ENCODE measurements at regions not wholly inside any gene's neighbourhood (a gene's known extent, or its start where the extent isn't known, plus 50 kb on each side); places are given as distances from the start of the nearest gene placed in this dataset.

DNA sequence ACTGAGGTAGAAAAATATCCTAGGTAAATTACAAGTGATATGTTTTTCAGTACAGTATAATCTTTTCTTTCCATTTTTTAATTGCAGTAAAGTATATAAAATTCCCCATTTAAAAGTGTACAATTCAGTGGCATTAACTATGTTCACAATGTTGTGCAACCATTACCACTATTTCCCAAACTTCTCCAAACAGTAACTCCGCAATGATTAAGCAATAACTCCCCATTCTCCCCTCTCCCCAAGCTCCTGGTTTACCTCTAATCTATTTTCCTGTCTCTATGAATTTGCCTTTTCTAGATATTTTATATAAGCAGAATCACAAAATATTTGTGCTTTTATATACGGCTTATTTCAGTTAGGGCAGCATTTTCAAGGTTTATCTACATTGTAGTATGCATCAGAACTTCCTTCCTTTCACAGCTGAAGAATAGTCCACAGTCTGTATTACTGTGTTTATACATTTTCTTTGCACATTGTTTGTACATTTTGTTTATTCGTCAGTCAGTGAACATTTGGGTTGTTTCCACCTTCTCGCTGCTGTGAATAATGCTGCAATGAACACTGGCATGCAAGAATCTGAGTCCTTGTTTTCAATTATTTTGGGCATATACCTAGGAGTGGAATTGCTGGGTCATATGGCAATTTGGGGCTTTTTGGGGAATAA lies 110.7 kb downstream of the RPL27A start:
- H3K9me3 ChIP-seq: no peaks in the 10 kb centered on the region
- H3K27me3 ChIP-seq: no peaks in the 10 kb centered on the region
- H3K4me3 ChIP-seq (ENCODE audit: low read depth in 1 of 2, low read length in 1 of 2): no peak overlapping the region
- peaks cover 34 to 39% of the 10 kb centered on the region in 2 experiments for H3K4me1 ChIP-seq (ENCODE audit: control insufficient read depth in 1 of 2, insufficient read depth in 1 of 2, low read depth in 1 of 2, low read length in 1 of 2)
- H3K27ac ChIP-seq: peak overlapping the region; percentile 30
- H3K36me3 ChIP-seq: no peaks in the 10 kb centered on the region
- TF ChIP-seq, protein P1, sequence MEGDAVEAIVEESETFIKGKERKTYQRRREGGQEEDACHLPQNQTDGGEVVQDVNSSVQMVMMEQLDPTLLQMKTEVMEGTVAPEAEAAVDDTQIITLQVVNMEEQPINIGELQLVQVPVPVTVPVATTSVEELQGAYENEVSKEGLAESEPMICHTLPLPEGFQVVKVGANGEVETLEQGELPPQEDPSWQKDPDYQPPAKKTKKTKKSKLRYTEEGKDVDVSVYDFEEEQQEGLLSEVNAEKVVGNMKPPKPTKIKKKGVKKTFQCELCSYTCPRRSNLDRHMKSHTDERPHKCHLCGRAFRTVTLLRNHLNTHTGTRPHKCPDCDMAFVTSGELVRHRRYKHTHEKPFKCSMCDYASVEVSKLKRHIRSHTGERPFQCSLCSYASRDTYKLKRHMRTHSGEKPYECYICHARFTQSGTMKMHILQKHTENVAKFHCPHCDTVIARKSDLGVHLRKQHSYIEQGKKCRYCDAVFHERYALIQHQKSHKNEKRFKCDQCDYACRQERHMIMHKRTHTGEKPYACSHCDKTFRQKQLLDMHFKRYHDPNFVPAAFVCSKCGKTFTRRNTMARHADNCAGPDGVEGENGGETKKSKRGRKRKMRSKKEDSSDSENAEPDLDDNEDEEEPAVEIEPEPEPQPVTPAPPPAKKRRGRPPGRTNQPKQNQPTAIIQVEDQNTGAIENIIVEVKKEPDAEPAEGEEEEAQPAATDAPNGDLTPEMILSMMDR (IDR thresholded peaks at IDR 0.05): no peak

DNA sequence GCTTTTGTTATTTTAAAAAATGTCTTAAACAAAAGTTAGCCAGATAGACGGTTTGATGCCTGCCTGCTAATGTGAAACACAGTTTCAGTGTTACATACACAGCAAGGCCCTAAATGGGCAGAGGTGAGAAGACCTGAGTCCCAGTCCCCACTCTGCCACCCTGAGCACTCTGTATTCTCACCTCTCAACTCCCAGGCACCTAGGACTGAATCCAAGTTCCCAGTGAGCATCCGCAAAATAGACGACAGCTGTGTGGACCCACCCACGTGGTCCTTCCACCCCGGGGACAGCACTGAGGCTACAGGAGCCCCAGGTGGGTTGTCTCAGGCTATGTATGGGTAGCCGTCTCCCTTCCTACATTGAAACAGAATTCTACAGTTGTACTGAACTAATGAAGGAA lies 111.5 kb downstream of the RPL27A start:
- H3K9me3 ChIP-seq: no peaks in the 10 kb centered on the region
- H3K4me1 ChIP-seq (ENCODE audit: control insufficient read depth in 1 of 2, insufficient read depth in 1 of 2, low read depth in 1 of 2, low read length in 1 of 2): peaks cover 28 to 31% of the 10 kb centered on the region in 2 experiments
- no peaks in the 10 kb centered on the region for H3K36me3 ChIP-seq
- no peak overlapping the region for H3K4me3 ChIP-seq (ENCODE audit: low read depth in 1 of 2, low read length in 1 of 2)
- no peaks in the 10 kb centered on the region for H3K27me3 ChIP-seq
- TF ChIP-seq, protein P1 (IDR thresholded peaks at IDR 0.05): no peak
- no peak overlapping the region for H3K27ac ChIP-seq

DNA sequence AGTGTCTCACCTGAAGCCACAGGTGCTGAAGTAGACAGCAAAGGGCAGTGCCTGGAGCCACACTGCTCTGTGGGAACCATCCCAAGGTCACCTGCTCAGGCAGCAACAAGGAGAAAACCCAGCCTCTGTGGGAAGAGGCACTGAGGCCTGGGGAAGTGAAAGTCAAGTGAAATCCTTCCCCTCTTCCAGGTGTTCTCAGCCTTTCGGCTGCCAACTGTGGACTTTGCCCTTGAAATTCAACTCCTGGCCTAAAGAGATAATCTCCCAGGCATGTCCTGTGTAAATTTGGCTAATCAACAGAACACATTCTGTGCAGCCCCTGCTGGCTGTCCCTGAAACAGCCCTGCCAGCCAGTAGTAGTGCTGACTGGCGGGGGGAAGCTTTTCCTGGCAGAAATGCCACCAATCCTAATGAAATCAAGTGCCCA lies 112.1 kb downstream of the RPL27A start:
- Histone ChIP-seq H3K4me1 (ENCODE audit: control insufficient read depth in 1 of 2, insufficient read depth in 1 of 2, low read depth in 1 of 2, low read length in 1 of 2) (peaks cover 28 to 31% of the 10 kb centered on the region in 2 experiments), H3K9me3 (no peaks in the 10 kb centered on the region), H3K27ac (no peak overlapping the region), H3K36me3 (no peaks in the 10 kb centered on the region), H3K27me3 (no peaks in the 10 kb centered on the region), H3K4me3 (ENCODE audit: low read depth in 1 of 2, low read length in 1 of 2) (no peak overlapping the region)
- TF ChIP-seq, protein P1 (IDR thresholded peaks at IDR 0.05): no peak

DNA sequence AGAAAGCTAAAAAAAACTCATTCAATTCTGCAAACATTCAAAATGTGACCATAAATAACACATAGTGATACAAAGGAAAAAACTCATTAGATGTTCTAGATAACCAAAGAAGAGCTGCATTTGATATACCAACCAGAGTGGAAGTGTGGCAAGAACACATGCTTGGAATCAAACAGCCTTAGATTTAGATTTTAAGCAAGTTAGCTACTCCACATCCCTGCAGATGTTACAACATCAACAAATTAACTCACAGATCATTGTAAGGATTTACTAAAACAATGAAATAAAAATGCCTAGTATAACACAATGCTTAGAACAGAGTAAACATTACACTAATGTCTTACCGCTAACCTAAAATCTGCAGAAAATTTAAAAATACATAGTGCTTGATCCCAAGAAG lies 114.0 kb upstream of the AKIP1 start:
- Histone ChIP-seq H3K9me3 (no peaks in the 10 kb centered on the region), H3K4me3 (ENCODE audit: low read depth in 1 of 2, low read length in 1 of 2) (no peak overlapping the region), H3K36me3 (no peaks in the 10 kb centered on the region), H3K4me1 (ENCODE audit: control insufficient read depth in 1 of 2, insufficient read depth in 1 of 2, low read depth in 1 of 2, low read length in 1 of 2) (peaks cover 25 to 34% of the 10 kb centered on the region in 2 experiments), H3K27me3 (no peaks in the 10 kb centered on the region), H3K27ac (no peak overlapping the region)
- TF ChIP-seq, protein P1 (IDR thresholded peaks at IDR 0.05): no peak

DNA sequence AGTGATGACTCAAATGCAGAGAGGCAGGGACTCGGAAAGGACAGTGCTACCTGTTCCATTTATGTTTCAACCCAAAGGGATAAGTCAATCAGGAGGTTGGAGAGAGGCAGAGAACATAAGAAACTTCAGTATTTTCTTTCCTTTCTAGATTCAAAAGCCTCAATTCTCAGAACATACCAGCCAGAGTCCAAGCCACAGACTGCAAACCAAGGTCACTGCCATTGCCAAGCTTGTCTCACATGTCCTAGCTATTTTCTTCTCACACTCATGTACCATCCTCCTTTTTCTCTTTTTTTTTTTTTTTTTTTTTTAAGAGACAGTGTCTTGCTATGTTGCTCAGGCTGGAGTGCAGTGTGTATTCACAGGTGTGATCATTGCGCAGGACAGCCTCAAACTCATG lies 111.7 kb upstream of the AKIP1 start:
- H3K27ac ChIP-seq: no peak overlapping the region
- H3K27me3 ChIP-seq: no peaks in the 10 kb centered on the region
- H3K4me3 ChIP-seq (ENCODE audit: low read depth in 1 of 2, low read length in 1 of 2): no peak overlapping the region
- TF ChIP-seq, protein P1 (IDR thresholded peaks at IDR 0.05): no peak
- H3K9me3 ChIP-seq: no peaks in the 10 kb centered on the region
- no peaks in the 10 kb centered on the region for H3K36me3 ChIP-seq
- peaks cover 20 to 37% of the 10 kb centered on the region in 2 experiments for H3K4me1 ChIP-seq (ENCODE audit: control insufficient read depth in 1 of 2, insufficient read depth in 1 of 2, low read depth in 1 of 2, low read length in 1 of 2)
